ENCODE measurements at regions not wholly inside any gene's neighbourhood (a gene's known extent, or its start where the extent isn't known, plus 50 kb on each side); places are given as distances from the start of the nearest gene placed in this dataset.
"Not testable (repeated sequence)": the region's sequence is repeated elsewhere in the genome, so short reads cannot be mapped to it uniquely, and the experiment has no call there.

DNA sequence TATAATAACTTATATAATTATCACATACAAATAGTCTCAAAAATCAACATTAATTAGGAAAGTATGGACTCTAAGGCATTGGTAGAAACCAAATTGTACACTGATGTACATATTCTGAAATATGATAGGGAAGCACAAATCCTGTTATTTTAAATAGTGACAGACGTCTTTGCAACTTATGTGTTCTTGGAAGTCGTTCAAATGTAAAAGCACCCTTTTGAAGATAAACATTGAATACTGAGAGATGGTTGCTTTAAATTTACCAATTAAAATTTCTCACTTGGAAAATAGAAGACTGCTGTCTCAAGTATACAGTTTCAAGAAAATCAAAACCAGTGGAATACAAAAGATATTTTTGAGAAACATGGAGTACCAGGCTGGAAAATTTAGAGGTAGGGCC lies 457.4 kb upstream of the NUDT12 start:
- no peak for DNase-seq

DNA sequence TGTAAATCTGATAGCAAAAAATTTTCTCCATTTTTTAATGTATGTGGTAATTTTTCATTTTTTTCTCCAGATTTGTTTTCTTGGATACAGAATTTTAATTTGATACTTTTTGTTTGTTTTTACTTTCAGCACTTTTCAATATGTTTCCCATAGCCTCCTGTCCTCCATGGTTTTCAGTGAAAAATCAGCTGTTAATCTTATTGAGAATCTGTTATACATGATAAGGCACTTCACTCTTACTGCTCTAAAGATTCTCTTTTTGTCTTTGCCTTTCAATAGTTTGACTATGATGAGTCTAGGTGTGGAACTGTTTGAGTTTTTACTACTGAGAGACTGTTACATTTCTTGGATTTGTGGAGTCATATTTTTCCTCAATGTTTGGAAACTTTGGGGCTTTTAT lies 455.7 kb upstream of the NUDT12 start:
- no peak for DNase-seq

DNA sequence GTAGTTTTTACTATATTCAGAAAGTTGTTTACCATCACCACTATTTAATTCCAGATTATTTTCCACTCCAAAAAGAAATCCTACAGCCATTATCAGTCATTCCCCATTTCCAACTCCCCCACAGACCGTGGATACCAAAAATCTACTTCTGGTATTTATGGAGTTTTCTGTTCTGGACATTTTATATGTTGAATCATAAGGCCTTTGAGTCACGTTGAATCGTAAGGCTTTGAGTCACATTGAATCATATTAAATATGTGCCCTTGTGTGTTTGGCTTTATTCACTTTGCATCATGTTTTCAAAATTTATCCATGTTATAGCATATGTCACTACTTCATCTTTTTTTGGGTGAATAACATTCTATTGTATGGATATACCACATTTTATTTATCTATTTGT lies 454.1 kb upstream of the NUDT12 start:
- no peak for DNase-seq

DNA sequence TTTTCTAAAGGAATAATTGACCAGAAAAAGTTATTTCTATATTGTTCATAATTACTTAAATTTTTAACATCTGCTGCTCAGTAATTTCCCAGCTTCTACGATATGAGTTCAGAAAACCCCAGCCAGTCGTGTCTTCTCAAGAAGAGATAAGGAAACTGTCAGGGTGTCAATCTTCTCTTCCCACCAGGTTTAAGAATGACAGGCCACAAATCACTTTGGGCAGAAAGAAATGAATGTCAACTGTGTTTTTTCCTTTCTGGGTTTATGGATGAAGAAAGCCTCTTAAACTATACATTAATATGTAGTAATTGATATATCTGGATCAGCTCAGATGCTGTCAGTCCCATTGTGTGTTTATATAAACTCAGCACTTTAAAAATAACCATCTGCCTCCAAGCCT lies 453.2 kb upstream of the NUDT12 start:
- DNase-seq: no peak

DNA sequence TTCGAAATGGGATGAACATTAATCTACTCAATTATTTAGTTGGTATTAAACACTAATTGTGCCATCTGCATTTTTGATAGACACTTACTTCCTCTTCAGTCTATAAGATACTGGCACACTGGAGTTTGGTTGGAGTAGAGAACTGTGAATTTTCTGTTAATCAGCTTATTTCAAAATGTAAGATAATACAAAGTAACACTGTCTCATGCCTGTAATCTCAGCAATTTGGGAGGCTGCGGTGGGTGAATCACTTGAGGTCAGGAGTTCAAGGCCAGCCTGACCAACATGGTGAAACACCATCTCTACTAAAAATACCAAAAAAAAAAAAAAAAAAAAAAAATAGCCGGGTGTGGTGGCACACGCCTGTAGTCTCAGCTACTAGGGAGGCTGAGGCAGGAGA lies 440.2 kb upstream of the NUDT12 start:
- DNase-seq: not testable (repeated sequence)

DNA sequence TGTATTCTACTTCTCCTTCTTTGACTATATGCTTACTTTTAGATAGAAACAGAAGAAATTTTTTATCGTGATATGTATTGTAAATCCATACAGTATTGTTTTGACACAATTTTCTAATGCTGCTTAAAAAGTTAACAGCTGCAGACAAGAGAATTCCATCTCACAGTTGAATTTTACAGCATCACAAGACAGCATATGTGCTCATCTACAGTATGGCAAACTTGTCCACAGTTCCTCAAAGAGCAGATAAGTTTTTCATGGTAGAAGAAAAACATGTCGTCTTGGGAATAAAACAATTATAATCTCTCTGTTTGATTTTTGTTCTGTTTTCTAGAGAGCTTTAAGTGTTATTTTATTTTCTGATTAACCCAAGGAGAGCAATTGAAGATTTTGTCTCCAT lies 438.5 kb upstream of the NUDT12 start:
- DNase-seq: no peak

DNA sequence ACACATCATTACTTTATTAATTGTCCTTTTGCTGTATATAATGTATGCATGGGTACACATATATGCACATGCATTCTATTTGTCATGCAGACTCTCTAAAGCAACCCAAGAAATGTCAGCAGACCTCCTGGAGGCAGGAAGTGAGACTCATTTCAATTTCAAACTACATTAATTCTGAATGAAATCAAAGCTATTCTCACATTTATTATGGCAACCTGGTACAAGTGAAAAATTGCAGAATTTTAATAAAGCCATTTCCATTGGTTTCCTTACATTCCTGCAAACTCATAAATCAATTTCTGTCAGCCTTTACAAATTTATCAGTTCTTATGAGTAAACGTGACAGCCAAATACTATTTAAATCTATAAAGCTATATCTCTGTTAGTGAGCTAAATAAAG lies 430.4 kb upstream of the NUDT12 start:
- DNase-seq: no peak

DNA sequence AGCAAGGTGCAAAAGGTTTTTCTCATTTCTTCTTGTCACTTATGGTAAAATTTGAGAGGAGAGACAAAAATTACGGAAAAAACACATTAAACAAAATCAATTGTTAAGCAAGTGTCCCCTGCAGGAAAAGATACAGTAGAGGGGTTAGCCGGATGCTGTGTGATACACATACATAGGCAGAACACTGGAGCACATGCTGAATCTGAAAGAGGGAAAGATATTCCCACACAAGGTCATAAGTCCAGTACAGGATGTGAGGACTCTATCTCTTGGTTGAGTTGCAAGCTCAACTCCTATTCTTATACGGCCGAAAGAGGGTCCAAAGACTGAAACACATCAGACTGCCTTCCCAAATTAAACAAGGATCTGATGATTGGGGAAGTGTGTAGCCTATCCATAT lies 427.5 kb upstream of the NUDT12 start:
- no peak for DNase-seq

DNA sequence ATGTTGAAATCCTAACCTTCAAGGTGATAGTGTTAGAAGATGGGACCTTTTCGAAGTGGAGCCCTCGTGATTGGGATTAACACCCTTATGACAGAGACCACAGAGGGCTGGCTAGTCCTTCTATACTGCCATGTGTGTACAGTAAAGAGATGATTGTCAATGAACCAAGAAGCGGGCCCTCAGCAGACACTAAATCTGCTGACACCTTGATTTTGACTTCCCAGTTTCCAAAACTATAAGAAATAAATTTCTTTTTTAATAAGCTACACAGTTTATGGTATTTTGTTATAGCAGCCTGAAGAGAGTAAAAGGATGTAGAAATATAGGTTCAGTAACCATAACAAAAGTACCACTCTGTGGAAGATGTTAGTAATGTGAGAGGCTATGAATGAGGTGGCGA lies 419.0 kb upstream of the NUDT12 start:
- DNase-seq: no peak

DNA sequence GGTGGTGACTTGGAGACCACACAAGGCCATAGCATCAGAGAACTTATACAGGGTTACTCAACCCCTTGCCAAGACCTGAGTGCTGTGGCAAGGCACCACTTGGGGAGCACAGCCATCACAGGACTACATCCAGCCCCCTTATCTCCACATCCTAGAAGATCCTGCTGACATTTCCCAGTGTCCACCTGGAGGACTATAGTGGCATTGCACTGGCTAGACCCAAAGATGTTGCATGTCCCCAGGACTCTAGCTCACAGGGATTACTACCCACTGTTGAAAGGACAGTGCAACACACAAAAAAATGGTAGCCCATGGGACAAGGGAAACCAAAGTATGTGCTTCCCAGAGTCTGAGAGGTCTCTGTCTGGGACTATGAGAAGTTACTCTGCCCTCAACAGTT lies 411.1 kb upstream of the NUDT12 start:
- no peak for DNase-seq

DNA sequence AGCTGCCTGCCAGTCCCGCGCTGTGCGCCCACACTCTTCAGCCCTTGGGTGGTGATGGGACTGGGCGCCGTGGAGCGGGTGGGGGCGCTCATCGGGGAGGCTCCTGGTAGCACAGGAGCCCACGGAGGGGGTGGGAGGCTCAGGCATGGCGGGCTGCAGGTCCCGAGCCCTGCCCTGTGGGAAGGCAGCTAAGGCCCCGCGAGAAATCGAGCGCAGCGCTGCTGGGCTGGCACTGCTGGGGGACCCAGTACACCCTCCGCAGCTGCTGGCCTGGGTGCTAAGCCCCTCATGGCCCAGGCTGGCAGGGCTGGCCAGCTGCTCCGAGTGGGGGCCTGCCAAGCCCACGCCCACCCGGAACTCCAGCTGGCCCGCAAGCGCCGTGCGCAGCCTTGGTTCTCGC lies 403.7 kb upstream of the NUDT12 start:
- not testable (repeated sequence) for DNase-seq

DNA sequence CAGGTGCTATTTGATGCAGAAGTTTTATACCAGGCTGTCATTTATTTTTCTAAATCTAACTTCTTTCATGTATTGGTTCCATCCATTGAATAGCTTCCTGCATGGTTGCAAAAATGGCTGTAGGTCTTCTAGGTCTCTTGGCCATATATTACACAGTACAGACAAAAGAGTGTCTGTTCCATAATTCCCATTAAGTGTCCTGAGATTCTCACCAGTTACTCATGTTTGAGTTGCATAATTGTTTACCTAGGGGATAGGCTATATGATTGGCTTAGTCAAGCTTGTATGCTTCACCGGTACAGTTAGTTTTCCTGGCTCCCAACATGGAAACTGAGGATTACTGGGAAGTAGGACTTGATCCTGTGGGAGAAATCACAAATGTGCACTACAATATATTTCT lies 399.4 kb upstream of the NUDT12 start:
- no peak for DNase-seq

DNA sequence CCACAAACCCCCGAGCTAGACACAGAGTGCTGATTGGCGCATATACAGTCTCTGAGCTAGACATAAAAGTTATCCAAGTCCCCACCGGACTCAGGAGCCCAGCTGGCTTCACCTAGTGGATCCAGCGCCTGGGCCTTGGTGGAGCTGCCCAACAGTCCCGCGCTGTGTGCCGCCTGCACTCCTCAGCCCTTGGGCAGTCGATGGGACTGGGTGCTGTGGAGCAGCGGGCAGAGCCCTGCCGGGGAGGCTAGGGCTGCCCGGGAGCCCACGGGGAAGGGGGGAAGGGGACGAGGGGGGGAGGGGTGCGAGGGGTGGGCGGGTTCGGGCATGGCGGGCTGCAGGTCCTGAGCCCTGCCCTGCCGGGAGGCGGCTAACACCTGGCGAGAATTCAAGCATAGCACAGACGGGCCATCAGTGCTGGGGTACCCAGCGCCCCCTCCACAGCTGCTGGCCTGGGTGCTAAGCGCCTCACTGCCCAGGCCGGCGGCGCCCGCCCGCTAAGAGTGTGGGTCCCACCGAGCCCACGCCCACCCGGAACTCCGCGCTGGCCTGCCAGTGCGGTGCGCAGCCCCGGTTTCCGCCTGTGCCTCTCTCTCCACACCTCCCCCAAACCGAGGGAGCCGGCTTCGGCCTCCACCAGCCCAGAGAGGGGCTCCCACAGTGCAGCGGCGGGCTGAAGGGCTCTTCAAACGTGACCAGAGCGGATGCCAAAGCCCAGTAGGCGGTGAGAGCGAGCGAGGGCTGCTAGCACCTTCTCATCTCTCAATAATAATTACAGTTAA lies 391.2 kb upstream of the NUDT12 start:
- no peak for DNase-seq

DNA sequence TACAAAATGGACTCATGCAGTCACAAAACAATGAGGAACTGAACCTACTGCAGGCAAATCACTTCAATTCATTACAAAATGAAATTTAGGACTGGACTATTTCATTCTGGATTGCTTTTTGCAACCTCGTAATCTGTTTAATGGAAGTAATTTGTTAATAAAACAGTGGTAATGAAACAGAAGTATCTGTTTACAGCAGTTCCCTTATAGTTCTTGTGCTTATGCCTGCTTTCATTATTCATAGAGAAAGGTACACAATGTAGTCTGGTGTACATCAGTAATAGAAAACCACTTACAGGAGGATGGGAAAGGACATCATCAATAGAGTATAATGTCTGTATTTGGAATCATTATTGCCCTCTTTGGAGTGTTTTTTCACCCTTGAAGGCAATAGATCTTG lies 389.2 kb upstream of the NUDT12 start:
- no peak for DNase-seq

DNA sequence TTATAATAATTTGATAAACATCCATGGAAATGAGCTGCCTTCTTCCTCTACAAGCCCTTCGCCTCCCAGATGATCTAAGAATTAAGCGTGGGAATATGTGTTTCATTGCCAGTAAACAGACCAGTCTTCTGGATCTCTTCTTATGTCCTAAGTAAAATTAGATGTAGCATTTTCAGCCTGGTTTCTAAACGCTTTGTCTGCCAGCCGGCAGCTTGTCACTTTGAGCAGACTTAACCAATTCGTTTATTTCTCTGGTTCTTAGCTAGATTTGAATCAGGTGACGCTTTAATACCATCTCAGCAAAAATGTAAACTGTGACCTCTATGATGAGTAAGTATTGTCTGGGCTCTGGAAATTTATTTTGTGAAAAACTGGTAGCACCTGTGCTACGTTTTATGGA lies 380.6 kb upstream of the NUDT12 start:
- DNase-seq: no peak

DNA sequence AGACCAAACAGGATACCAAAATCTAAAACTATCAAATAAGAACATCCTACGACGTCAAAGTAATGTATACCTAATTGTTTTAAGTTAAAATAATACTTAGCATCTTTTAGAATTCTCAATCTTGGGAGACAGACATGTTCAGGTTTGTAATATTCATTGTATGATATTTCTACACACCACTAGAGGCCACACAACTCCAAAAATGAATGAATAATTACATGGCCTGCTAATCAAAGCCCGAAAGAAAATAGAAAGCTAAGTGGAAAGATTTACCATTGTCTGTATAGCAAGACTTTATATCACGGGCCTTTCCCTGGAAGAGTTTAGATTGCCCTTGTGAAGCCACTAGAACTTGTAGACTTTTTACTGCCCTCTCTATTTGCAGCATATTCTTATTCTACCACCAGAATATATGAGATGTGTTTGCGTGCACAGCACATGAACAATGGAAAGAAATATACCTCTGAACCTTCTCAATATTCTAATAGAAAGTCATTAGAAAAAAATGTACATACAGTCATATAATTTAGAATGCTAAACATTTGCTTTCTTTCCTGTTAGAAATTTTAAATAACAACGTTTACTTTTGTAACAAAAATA lies 380.1 kb upstream of the NUDT12 start:
- DNase-seq: no peak

DNA sequence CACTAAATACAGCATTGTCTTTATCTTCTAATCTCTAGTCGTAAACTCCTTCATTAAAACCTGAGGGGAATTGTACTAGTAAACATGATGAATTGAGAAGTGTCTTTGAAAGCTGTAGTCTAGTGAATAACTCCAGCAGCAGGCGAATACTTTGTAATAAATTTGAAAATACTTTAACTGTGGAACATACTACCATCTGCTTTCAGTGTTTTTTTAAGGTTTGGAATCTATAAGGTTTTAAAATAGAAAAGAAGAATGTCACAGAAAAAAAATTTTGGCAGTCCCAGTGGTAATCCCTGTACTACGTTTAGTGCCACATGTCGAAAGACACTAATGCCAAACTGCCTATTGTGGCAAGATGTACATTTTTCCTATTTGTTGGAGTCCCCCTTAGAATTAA lies 379.0 kb upstream of the NUDT12 start:
- no peak for DNase-seq

DNA sequence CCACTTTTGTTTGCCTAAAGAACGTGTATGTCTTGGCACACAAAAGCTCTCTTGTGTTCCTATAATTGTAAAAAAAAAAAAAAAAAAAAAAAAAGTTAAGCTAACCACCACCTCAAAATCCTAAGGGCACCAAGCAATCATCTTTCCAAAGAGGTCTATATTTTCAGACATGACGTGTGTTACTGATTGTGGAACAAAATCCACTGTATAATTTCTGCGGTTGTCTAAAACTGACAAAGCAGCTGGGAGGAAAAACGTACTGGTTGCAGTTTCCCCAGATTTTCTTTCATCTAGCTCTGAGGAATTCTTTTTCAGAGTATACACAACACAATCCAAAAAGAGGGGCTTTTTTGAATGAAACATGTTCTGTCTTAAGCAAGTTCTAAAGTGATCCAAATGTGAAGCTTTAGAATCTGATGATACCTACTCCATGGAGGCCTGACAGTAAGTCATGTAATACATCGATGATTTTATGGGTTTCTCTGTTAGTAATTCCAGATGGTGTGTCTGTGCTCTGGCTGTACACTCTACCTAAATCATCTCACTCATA lies 375.6 kb upstream of the NUDT12 start:
- no peak for DNase-seq

DNA sequence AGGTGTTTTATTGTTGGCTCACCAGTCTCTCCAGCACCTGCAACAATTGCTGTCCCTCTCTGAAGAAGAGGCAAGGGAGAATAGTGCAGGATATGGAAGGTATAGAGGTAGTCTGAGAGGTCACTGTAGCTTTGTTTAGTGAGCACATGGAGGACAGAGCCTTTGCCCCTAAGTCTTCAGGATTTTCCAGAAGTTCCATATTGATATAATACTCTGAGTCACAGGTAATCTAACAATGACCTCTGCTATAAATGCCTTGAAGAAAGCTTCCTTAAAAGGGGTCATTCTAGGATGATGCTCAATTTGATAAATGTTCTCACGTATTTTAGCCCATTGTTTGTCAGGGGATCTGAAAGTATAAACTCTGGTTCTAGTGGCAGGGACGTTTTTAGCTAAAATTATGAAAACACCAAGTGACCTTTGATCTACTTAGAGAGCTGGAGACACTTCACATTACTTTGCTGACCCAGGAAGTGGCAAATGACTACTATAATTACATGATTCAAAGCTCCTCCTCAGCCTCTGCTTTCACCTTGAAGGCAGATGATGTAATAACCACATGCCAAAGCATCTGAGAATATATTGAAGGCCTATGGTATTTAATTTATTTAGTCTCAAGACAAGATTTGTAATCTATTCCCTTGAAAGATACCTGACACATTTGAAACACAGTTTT lies 366.9 kb upstream of the NUDT12 start:
- peak; percentile 0 for DNase-seq

DNA sequence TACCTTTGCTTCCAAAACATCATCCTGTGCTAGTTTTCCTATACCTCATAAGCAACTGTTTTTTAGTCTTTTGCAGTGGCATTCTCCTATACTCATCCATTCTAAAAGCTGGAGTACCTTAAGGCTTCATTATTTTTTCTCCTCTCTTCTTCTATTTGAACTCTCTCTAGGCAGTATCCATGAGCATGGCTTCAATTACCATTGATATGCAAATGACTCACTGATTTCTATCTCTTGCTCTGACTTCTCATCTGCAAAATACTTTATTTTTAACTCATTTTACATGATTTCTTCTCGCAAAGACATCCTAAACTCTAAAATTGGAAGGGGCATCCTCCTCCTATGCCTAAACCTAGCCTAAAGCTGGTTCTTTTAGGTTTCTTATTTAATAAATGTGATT lies 365.1 kb upstream of the NUDT12 start:
- DNase-seq: no peak

DNA sequence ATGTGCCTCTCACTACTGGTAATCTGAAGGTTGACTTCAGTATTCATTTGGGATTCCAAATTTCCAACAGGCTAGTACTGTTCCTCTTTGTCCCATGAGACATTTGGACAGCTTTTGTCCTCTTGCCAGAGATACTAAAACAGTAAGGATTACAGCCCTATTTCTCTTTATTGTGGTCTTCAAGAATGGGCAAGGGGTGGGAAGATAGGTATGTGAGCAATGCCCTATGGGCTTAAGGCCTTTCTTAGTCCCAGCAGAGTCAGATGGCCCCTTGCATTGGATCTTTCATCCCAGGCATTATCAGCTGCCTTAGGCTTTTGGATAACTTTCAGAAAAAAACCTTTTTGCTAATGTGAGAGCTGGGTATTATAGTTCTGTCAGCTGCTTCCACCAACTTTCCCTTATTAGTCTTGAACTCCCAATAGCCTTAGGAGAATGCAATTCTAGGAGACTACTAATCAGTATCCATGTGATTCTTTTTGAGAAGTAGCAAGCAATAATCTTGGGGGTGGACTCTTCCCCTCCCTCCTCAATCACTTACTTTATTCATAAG lies 361.1 kb upstream of the NUDT12 start:
- no peak for DNase-seq

DNA sequence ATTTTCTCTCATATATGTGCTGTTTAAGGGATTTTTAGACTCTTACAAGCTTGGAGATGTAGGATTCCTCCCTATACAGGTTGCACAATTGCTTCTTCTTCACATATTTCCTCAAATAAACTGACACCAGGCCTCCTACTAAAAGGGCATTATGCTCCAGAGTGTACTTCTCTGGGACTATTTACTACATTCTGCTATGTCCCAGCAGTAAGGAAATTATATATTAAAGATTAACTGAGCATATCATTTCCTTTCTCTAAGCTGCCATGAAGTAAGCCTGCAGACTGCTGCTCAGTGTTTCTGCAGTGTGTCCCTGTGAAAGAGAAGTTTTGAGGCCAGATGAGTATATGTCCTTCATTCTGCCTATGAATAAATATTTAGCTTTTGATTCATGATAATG lies 356.9 kb upstream of the NUDT12 start:
- DNase-seq: no peak

DNA sequence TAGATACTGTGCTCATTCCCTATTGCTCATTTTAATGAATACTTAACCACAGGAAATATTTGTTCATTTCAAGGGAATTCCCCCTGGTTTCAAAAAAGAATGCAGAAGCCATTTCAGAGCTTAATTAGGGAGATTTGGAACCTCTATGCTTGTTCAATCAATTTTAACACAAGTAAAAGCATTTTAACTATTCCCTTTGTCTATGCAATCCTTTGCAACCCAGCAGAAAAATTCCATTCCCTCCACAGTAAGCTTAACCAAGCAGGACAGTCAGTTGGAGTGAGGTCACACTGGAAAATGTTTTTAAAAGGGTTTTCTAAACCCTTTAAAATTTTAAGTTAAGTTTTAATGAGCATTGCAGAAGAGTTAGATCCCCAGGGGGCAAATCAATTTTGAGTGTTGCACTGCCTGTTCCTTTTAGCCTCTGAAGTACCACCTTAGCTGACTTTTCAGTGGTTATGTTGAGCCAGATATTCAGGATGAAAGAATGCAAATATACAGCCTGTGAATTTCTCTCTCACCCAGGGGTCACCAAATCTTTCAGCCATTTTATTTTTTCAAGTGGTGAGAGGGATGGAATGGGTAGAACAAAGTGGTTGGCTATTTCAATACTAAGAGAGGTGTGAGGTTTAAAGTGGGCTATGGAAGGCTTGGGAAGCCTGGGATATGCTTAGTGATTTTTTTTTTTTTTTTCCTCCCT lies 356.2 kb upstream of the NUDT12 start:
- DNase-seq: peak; percentile 3
